GM12873 (cell line): ENCODE measurements at regions not wholly inside any gene's neighbourhood (a gene's known extent, or its start where the extent isn't known, plus 50 kb on each side); places are given as distances from the start of the nearest gene placed in this dataset.

Experiments used
- TF ChIP-seq, protein P1 (sequence below): IDR thresholded peaks from 2 replicates; pipeline ENCODE4 v1.5.1; 2012; ENCODE audit warnings: low read depth, mild to moderate bottlenecking, moderate library complexity, low read length, control low read depth; ENCODE audit not compliant: insufficient read depth; ENCODE audit errors: missing control alignments

DNA sequence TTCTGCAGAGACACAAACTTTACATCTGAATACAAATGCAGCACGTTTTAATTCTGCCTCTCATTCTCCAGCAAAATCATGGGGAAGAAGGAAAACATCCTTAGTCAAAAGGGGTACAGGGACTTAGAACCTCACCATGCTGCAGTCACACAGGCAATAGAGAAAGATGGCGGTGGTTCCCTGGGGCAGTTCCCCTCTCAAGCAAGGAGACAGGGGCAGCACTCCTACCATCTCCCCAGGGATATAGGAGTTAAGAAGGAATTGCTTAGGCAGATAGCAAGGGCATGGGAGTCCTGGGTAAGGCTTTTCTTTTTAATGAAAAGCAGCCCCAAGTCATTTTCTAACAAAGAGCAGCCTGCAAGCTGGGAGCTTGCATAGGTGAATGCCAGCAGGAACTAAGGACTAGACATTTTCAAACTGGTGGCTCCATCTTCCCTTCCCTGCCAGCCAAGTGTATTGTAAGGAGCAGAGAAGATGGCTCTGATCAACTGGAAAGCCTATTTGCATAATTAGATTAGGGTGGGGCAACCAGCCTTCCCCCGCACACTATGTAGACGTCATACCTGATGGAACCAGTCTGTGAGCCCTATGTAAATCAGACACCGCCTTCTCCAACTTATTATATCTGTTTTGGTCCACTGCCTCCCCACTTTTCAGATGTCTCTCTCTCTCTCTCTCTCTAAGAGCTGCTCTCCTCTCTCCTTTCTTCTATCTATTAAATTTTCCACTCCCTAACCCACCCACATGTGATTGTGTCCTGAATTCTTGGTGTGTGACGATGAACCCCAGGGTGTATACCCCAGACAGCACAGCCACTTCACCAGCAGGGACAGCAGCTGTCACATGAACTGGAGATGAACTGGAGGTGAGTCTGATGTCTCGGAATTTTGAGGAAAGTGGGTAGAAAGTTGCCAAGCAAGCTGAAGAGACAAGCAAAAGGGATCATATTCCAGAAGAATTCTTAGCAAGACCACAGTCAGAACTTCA is 514.5 kb downstream of the IRS2 start:
- TF ChIP-seq, protein P1, sequence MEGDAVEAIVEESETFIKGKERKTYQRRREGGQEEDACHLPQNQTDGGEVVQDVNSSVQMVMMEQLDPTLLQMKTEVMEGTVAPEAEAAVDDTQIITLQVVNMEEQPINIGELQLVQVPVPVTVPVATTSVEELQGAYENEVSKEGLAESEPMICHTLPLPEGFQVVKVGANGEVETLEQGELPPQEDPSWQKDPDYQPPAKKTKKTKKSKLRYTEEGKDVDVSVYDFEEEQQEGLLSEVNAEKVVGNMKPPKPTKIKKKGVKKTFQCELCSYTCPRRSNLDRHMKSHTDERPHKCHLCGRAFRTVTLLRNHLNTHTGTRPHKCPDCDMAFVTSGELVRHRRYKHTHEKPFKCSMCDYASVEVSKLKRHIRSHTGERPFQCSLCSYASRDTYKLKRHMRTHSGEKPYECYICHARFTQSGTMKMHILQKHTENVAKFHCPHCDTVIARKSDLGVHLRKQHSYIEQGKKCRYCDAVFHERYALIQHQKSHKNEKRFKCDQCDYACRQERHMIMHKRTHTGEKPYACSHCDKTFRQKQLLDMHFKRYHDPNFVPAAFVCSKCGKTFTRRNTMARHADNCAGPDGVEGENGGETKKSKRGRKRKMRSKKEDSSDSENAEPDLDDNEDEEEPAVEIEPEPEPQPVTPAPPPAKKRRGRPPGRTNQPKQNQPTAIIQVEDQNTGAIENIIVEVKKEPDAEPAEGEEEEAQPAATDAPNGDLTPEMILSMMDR = no peak

DNA sequence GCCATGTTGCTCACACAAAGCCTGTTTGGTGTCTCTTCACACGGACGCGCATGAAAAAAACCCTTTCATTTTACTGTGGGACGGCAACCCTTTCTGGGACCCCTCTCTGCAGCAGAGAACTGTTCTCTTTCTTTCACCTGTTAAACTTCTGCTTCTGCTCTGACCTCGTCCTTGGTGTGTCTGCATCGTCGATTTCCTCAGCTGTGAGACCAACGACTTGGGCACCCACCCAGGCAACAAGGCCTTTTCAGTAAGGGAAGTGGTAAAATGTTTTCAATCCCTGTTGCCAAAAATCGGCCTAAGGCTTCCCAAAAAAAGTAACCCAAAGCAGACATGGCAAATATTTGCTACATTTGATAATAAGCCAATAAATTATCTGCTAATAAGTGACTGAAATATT is 515.3 kb downstream of the IRS2 start:
- TF ChIP-seq, protein P1 = no peak
